Ovary (tissue), 3 donors: ENCODE measurements at regions not wholly inside any gene's neighbourhood (a gene's known extent, or its start where the extent isn't known, plus 50 kb on each side); places are given as distances from the start of the nearest gene placed in this dataset.

ENCODE experiments used
- EP300 ChIP-seq: sonication (generic); formaldehyde crosslinking; IDR thresholded peaks from one replicate; pipeline ENCODE4 v1.6.1; 2017; ENCODE audit warnings: antibody characterized with exemption
- POLR2A ChIP-seq: fragments of 450-650 bp; IDR thresholded peaks from one replicate; pipeline ENCODE4 v1.6.1; 2017; ENCODE audit warnings: antibody characterized with exemption, mild to moderate bottlenecking, moderate library complexity
- TF ChIP-seq, protein P1 (sequence below), 3 donors: fragments of 450-650 bp in 2 of 3; fragments of 200-600 bp in 1 of 3; IDR thresholded peaks; one replicate each; pipeline versions ENCODE4 v1.5.1 to v1.8.0; 2016 to 2022; ENCODE audit warnings: antibody characterized with exemption in 3 of 3, mild to moderate bottlenecking in 1 of 3
- donor health status: DM: no; HTN: no; CAD: no.

DNA sequence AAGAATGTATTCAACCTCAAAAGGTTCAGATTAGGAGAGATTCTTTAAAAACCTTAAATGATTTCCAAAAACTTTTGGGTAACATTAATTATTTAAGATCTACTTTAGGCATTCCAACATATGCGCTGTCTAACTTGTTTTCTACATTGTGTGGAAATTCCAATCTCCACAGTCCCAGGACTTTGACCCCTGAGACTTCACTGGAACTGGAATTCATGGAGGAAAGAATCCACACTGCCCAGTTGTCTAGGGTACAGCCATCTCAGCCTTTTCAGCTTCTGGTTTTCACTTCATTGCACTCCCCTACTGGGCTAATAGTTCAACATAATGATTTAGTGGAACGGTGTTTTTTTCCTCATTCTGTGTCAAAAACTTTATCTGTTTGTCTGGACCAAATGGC lies 161.5 kb downstream of the IER5 start:
- no peak for TF ChIP-seq POLR2A
- TF ChIP-seq, protein P1, sequence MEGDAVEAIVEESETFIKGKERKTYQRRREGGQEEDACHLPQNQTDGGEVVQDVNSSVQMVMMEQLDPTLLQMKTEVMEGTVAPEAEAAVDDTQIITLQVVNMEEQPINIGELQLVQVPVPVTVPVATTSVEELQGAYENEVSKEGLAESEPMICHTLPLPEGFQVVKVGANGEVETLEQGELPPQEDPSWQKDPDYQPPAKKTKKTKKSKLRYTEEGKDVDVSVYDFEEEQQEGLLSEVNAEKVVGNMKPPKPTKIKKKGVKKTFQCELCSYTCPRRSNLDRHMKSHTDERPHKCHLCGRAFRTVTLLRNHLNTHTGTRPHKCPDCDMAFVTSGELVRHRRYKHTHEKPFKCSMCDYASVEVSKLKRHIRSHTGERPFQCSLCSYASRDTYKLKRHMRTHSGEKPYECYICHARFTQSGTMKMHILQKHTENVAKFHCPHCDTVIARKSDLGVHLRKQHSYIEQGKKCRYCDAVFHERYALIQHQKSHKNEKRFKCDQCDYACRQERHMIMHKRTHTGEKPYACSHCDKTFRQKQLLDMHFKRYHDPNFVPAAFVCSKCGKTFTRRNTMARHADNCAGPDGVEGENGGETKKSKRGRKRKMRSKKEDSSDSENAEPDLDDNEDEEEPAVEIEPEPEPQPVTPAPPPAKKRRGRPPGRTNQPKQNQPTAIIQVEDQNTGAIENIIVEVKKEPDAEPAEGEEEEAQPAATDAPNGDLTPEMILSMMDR (IDR thresholded peaks at IDR 0.05) = no peak
- TF ChIP-seq EP300 = no peak
